ENCODE measurements at regions not wholly inside any gene's neighbourhood (a gene's known extent, or its start where the extent isn't known, plus 50 kb on each side); places are given as distances from the start of the nearest gene placed in this dataset.

- Histone ChIP-seq H2AK5ac (ENCODE audit: low read depth, low read length) (no peak overlapping the region), H3K27me3 (ENCODE audit: control insufficient read depth, insufficient read depth, low read length) (peaks cover 6% of the 10 kb centered on the region), H3K18ac (ENCODE audit: low read depth, low read length) (no peak overlapping the region), H3K23ac (ENCODE audit: low read depth, low read length) (no peak overlapping the region), H2AK9ac (replicated peaks; ENCODE audit: low read depth, low read length, poor library complexity) (no peak overlapping the region), H3K9ac (ENCODE audit: low read depth, low read length) (no peak overlapping the region), H2AFZ (replicated peaks; ENCODE audit: low read length, poor library complexity) (no peak overlapping the region), H3K79me1 (ENCODE audit: low read depth in 1 of 2, low read length in 2 of 2) (no peaks in the 10 kb centered on the region), H3K4me3 (ENCODE audit: insufficient read depth, low read depth, low read length) (no peak overlapping the region), H2BK120ac (ENCODE audit: low read depth, low read length) (no peak overlapping the region), H4K91ac (ENCODE audit: insufficient read depth, low read depth, low read length) (no peak overlapping the region), H2BK5ac (ENCODE audit: low read depth, low read length, poor library complexity, severe bottlenecking) (no peak overlapping the region), H3K9me3 (ENCODE audit: control insufficient read depth, insufficient read depth, low read length) (no peaks in the 10 kb centered on the region), H4K20me1 (ENCODE audit: insufficient read depth, low read length) (no peaks in the 10 kb centered on the region), H2BK20ac (ENCODE audit: low read depth, low read length) (no peak overlapping the region), H3K27ac (ENCODE audit: insufficient read depth, low read length) (no peak overlapping the region), H2BK15ac (ENCODE audit: low read depth, low read length) (no peak overlapping the region), H3K4ac (ENCODE audit: low read depth, low read length) (no peak overlapping the region), H4K5ac (ENCODE audit: low read depth, low read length) (no peak overlapping the region), H3K9me1 (ENCODE audit: insufficient read depth, low read length) (no peaks in the 10 kb centered on the region), H3K4me2 (ENCODE audit: low read depth, low read length) (no peak overlapping the region), H4K8ac (ENCODE audit: low read depth in 2 of 2, low read length in 2 of 2) (no peak overlapping the region), H3K14ac (replicated peaks; ENCODE audit: low read depth, low read length) (no peak overlapping the region), H3K4me1 (ENCODE audit: control insufficient read depth, insufficient read depth, low read length) (no peaks in the 10 kb centered on the region), H3K36me3 (ENCODE audit: control insufficient read depth, insufficient read depth, low read length) (no peaks in the 10 kb centered on the region), H3K56ac (ENCODE audit: extremely low read depth, insufficient read depth, low read length) (no peak overlapping the region)
- intact Hi-C loops (cut with micrococcal nuclease) (no loop called here), dilution Hi-C loops (cut with HindIII; ENCODE audit: low sequenced_read_pairs, unreplicated experiment) (no loop called here), in situ Hi-C loops (cut with MboI; ENCODE audit: low sequenced_read_pairs) (no loop called here)
- POLR2A ChIA-PET (ENCODE audit: unreplicated experiment), result no interaction called here
- no TSS peak for BruUV-seq (replicated peaks)
- CTCF ChIA-PET, result no interaction called here
- WGBS, 2 experiments (ENCODE audit: extremely low coverage in 2 of 2, insufficient read length in 1 of 2), result 67% methylated on average over 5 of the region's 8 CpGs; no CpG with 5 or more reads in 1 of the 2 experiments
- TF ChIP-seq RCOR1 (IDR thresholded peaks at IDR 0.05; ENCODE audit: insufficient replicate concordance, low read length) (no peak), ELK1 (IDR thresholded peaks at IDR 0.05; ENCODE audit: borderline replicate concordance, low read depth, low read length) (no peak), MAZ (IDR thresholded peaks at IDR 0.05; ENCODE audit: borderline replicate concordance, low read depth, low read length) (no peak), BHLHE40 (IDR thresholded peaks at IDR 0.05; ENCODE audit: low read depth, low read length) (no peak), CEBPB (IDR thresholded peaks at IDR 0.05; ENCODE audit: low read depth, low read length) (no peak), RFX5 (IDR thresholded peaks at IDR 0.05; ENCODE audit: low read depth, low read length) (no peak), MXI1 (IDR thresholded peaks at IDR 0.05; ENCODE audit: borderline replicate concordance, low read depth, low read length) (no peak), CHD1 (IDR thresholded peaks at IDR 0.05; ENCODE audit: low read depth, low read length) (no peak), SMC3 (IDR thresholded peaks at IDR 0.05; ENCODE audit: low read depth, low read length) (no peak), FOS (IDR thresholded peaks at IDR 0.05; ENCODE audit: low read depth, low read length) (no peak), MAFK (IDR thresholded peaks at IDR 0.05; ENCODE audit: low read depth, low read length) (no peak), RAD21 (IDR thresholded peaks at IDR 0.05; ENCODE audit: low read length) (no peak)
- TF ChIP-seq, protein P1, sequence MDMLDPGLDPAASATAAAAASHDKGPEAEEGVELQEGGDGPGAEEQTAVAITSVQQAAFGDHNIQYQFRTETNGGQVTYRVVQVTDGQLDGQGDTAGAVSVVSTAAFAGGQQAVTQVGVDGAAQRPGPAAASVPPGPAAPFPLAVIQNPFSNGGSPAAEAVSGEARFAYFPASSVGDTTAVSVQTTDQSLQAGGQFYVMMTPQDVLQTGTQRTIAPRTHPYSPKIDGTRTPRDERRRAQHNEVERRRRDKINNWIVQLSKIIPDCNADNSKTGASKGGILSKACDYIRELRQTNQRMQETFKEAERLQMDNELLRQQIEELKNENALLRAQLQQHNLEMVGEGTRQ (IDR thresholded peaks at IDR 0.05; ENCODE audit: low read depth, low read length), result no peak
- no peak for DNase-seq
- no peak for ATAC-seq (ENCODE audit: low read depth)
Measured at GRCh38 chr20:57896017-57896416, 186.2 kb upstream of the PMEPA1 start.

All from IMR-90 (cell line).